SU-DHL-6 (cell line): ENCODE measurements at regions not wholly inside any gene's neighbourhood (a gene's known extent, or its start where the extent isn't known, plus 50 kb on each side); places are given as distances from the start of the nearest gene placed in this dataset.

Experiments used
- H2AFZ ChIP-seq: fragments of 200-600 bp; sonication (generic); 2 replicates; pipeline ENCODE4 v1.6.1; 2014; ENCODE audit warnings: low read depth, mild to moderate bottlenecking, moderate library complexity, mixed read lengths, antibody characterized with exemption, low read length; ENCODE audit not compliant: severe bottlenecking
- H3F3A ChIP-seq: fragments of 200-600 bp; shearing (Covaris generic); 2 replicates; pipeline ENCODE4 v1.6.0; 2016; ENCODE audit warnings: antibody characterized with exemption, mild to moderate bottlenecking; ENCODE audit not compliant: insufficient read depth
- H3K27ac ChIP-seq: fragments of 200-600 bp; sonication (generic); 2 replicates; pipeline ENCODE4 v1.5.1; 2016; ENCODE audit warnings: low read depth, mild to moderate bottlenecking, low read length, moderate library complexity, mixed read lengths
- H3K27me3 ChIP-seq: fragments of 200-600 bp; sonication (generic), shearing (Covaris generic); 2 replicates; pipeline ENCODE4 v1.6.0; 2014; ENCODE audit warnings: mild to moderate bottlenecking, low read length
- H3K36me3 ChIP-seq: fragments of 200-600 bp; sonication (generic); 2 replicates; pipeline ENCODE4 v1.6.1; 2014; ENCODE audit warnings: mild to moderate bottlenecking, low read length, mixed read lengths
- H3K4me2 ChIP-seq: fragments of 300-600, 200-600 bp; shearing (Covaris generic), sonication (generic); 2 replicates; pipeline ENCODE4 v1.6.0; 2014; ENCODE audit warnings: low read length, low read depth, mild to moderate bottlenecking; ENCODE audit not compliant: poor library complexity, severe bottlenecking
- H3K4me3 ChIP-seq: fragments of 200-600 bp; sonication (generic); 2 replicates; pipeline ENCODE4 v1.5.1; 2014; ENCODE audit warnings: antibody characterized with exemption, low read length, mild to moderate bottlenecking, mixed read lengths; ENCODE audit not compliant: insufficient read depth, poor library complexity, severe bottlenecking
- H3K79me2 ChIP-seq: fragments of 200-600 bp; sonication (generic); 2 replicates; pipeline ENCODE4 v1.6.1; 2014; ENCODE audit warnings: mild to moderate bottlenecking, low read length, moderate library complexity; ENCODE audit not compliant: insufficient read depth
- H3K9ac ChIP-seq: fragments of 200-600 bp; sonication (generic); 2 replicates; pipeline ENCODE4 v1.7.0; 2014; ENCODE audit warnings: mild to moderate bottlenecking, low read length
- H3K9me2 ChIP-seq: fragments of 200-600 bp; sonication (generic); replicated peaks from 2 replicates; pipeline ENCODE4 v1.6.1; 2014; ENCODE audit warnings: low read length; ENCODE audit not compliant: insufficient read depth
- H3K9me3 ChIP-seq: fragments of 200-600 bp; sonication (generic); 2 replicates; pipeline ENCODE4 v1.6.1; 2014; ENCODE audit warnings: low read length, mixed read lengths; ENCODE audit not compliant: insufficient read depth
- H4K20me1 ChIP-seq: fragments of 200-600 bp; sonication (generic); 2 replicates; pipeline ENCODE4 v1.6.1; 2014; ENCODE audit warnings: low read depth, mild to moderate bottlenecking, antibody characterized with exemption, low read length, moderate library complexity, mixed read lengths
- CTCF ChIP-seq: fragments of 200-600 bp; sonication (generic); IDR thresholded peaks from one replicate; pipeline ENCODE4 v1.5.1; 2017; ENCODE audit warnings: antibody characterized with exemption, mild to moderate bottlenecking, low read length, moderate library complexity; ENCODE audit not compliant: insufficient read depth, poor library complexity, severe bottlenecking
- EZH2phosphoT487 ChIP-seq: fragments of 200-600 bp; sonication (generic), shearing (Covaris generic); conservative IDR thresholded peaks from 2 replicates; pipeline ENCODE4 v1.6.1; 2018; ENCODE audit warnings: mild to moderate bottlenecking, antibody characterized with exemption, low read length, moderate library complexity, mixed read lengths

- H3K4me2 ChIP-seq, result no peak overlapping the region
- no peaks in the 10 kb centered on the region for H3K79me2 ChIP-seq
- no peaks in the 10 kb centered on the region for H4K20me1 ChIP-seq
- no peaks in the 10 kb centered on the region for H3K9me3 ChIP-seq
- TF ChIP-seq EZH2phosphoT487, result no peak
- TF ChIP-seq CTCF, result no peak
- no peak overlapping the region for H3K27ac ChIP-seq
- no peaks in the 10 kb centered on the region for H3K36me3 ChIP-seq
- H3K9ac ChIP-seq, result no peak overlapping the region
- no peaks in the 10 kb centered on the region for H3K9me2 ChIP-seq
- H2AFZ ChIP-seq, result no peak overlapping the region
- no peak overlapping the region for H3K4me3 ChIP-seq
- H3F3A ChIP-seq, result no peaks in the 10 kb centered on the region
- H3K27me3 ChIP-seq, result no peaks in the 10 kb centered on the region
Observed at GRCh38 chr12:116365114-116365513, 87.6 kb upstream of the MED13L start.

- Histone ChIP-seq H3K4me2 (no peak overlapping the region), H3K9ac (no peak overlapping the region), H3K9me2 (no peaks in the 10 kb centered on the region), H3K27ac (no peak overlapping the region), H3K36me3 (no peaks in the 10 kb centered on the region), H2AFZ (no peak overlapping the region), H3K9me3 (no peaks in the 10 kb centered on the region), H4K20me1 (no peaks in the 10 kb centered on the region), H3K79me2 (no peaks in the 10 kb centered on the region), H3K4me3 (no peak overlapping the region), H3K27me3 (no peaks in the 10 kb centered on the region), H3F3A (no peaks in the 10 kb centered on the region)
- TF ChIP-seq CTCF (no peak), EZH2phosphoT487 (no peak)
Observed at GRCh38 chr12:116365606-116366455, 88.3 kb upstream of the MED13L start.

GRCh38 chr12:116366456-116366776 lies 88.9 kb upstream of the MED13L start:
- no peaks in the 10 kb centered on the region for H3K9me3 ChIP-seq
- no peak overlapping the region for H3K27ac ChIP-seq
- no peaks in the 10 kb centered on the region for H4K20me1 ChIP-seq
- TF ChIP-seq CTCF (no peak), EZH2phosphoT487 (no peak)
- no peak overlapping the region for H3K9ac ChIP-seq
- H3K4me3 ChIP-seq, result no peak overlapping the region
- H3K36me3 ChIP-seq, result no peaks in the 10 kb centered on the region
- no peaks in the 10 kb centered on the region for H3K79me2 ChIP-seq
- H3F3A ChIP-seq, result no peaks in the 10 kb centered on the region
- H3K4me2 ChIP-seq, result no peak overlapping the region
- H3K27me3 ChIP-seq, result no peaks in the 10 kb centered on the region
- H3K9me2 ChIP-seq, result no peaks in the 10 kb centered on the region
- no peak overlapping the region for H2AFZ ChIP-seq
